ENCODE measurements at regions not wholly inside any gene's neighbourhood (a gene's known extent, or its start where the extent isn't known, plus 50 kb on each side); places are given as distances from the start of the nearest gene placed in this dataset.

- TF ChIP-seq YY1 (IDR thresholded peaks at IDR 0.05; ENCODE audit: insufficient read depth, insufficient read length) (no peak), ZNF274 (IDR thresholded peaks at IDR 0.05; ENCODE audit: low read depth, low read length) (no peak)
These were observed 114.7 kb upstream of the DOCK10 start for GRCh38 chr2:225156853-225157451.
